ENCODE measurements at regions not wholly inside any gene's neighbourhood (a gene's known extent, or its start where the extent isn't known, plus 50 kb on each side); places are given as distances from the start of the nearest gene placed in this dataset.
A peak's percentile ranks its signal among the peaks of the same experiment; 100 is the strongest.

DNA sequence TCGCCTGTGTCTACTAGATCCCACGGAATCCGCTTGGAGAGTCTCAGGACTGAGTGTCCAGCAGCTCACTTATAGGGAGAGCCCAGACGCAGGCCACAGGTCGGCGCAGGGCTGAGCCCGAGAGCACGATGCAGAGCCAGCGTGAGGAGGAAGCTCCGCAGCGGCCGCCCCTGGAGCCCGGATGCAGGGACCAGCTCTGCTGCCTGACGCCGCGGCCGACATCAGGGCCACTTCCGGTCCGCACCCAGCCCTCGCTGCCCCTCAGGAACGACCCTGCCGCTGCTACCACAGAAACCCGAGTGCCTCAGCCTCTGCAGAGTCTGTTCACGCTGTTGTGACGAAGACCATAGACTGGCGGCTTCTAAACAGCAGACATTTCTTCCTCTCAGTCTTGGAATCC lies 275.8 kb upstream of the PPP2R2D start:
- Histone ChIP-seq H3K27me3 (no peaks in the 10 kb centered on the region), H3K4me2 (no peak overlapping the region), H3K79me2 (no peaks in the 10 kb centered on the region), H4K20me1 (ENCODE audit: insufficient read depth, poor library complexity, severe bottlenecking) (no peaks in the 10 kb centered on the region), H2AFZ (no peak overlapping the region), H3K4me3 (no peak overlapping the region), H3K9me3 (ENCODE audit: low read depth) (no peaks in the 10 kb centered on the region), H3K27ac (no peak overlapping the region), H3K9me2 (replicated peaks; ENCODE audit: insufficient read depth) (no peaks in the 10 kb centered on the region), H3K4me1 (ENCODE audit: insufficient read depth) (peaks cover 2% of the 10 kb centered on the region), H3K36me3 (replicated peaks; ENCODE audit: insufficient read depth, low read depth) (no peaks in the 10 kb centered on the region)
- no peak for TF ChIP-seq EZH2phosphoT487 (IDR thresholded peaks at IDR 0.05; ENCODE audit: low read depth, severe bottlenecking, unreplicated experiment)
- TF ChIP-seq, protein P1, sequence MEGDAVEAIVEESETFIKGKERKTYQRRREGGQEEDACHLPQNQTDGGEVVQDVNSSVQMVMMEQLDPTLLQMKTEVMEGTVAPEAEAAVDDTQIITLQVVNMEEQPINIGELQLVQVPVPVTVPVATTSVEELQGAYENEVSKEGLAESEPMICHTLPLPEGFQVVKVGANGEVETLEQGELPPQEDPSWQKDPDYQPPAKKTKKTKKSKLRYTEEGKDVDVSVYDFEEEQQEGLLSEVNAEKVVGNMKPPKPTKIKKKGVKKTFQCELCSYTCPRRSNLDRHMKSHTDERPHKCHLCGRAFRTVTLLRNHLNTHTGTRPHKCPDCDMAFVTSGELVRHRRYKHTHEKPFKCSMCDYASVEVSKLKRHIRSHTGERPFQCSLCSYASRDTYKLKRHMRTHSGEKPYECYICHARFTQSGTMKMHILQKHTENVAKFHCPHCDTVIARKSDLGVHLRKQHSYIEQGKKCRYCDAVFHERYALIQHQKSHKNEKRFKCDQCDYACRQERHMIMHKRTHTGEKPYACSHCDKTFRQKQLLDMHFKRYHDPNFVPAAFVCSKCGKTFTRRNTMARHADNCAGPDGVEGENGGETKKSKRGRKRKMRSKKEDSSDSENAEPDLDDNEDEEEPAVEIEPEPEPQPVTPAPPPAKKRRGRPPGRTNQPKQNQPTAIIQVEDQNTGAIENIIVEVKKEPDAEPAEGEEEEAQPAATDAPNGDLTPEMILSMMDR (IDR thresholded peaks at IDR 0.05; ENCODE audit: poor library complexity): no peak
- no peak for TF ChIP-seq EZH2 (IDR thresholded peaks at IDR 0.05; ENCODE audit: borderline replicate concordance)
- 89% methylated on average over 21 of the region's 26 CpGs for WGBS (ENCODE audit: low lambda C conversion rate, missing lambda C conversion rate)
- no peak for DNase-seq (ENCODE audit: low spot score)

DNA sequence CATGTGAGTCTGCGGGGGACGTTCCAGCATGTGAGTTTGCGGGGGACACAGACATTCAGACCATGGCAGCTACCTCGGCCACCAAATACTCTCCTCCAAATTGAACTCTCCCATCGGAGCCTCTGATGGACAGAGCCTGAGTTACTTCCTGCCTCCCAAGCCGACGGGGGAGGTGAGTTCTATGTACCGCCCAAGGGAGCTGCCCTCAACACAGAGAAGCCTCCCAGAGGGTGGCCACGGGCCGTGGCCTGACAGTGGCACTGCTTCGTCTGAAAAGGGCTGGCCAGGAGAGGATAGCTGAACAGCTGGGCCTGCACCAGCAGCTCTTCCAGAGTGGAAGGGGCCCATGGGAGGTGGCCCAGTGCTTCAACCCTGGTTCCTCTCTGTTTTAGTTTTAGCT lies 274.5 kb upstream of the PPP2R2D start:
- Histone ChIP-seq H3K36me3 (replicated peaks; ENCODE audit: insufficient read depth, low read depth) (no peaks in the 10 kb centered on the region), H3K9me3 (ENCODE audit: low read depth) (no peaks in the 10 kb centered on the region), H3K4me2 (no peak overlapping the region), H3K79me2 (no peaks in the 10 kb centered on the region), H2AFZ (no peak overlapping the region), H3K9me2 (replicated peaks; ENCODE audit: insufficient read depth) (no peaks in the 10 kb centered on the region), H4K20me1 (ENCODE audit: insufficient read depth, poor library complexity, severe bottlenecking) (no peaks in the 10 kb centered on the region), H3K4me1 (ENCODE audit: insufficient read depth) (peaks cover 11% of the 10 kb centered on the region), H3K27ac (no peak overlapping the region), H3K27me3 (no peaks in the 10 kb centered on the region), H3K4me3 (no peak overlapping the region)
- TF ChIP-seq EZH2phosphoT487 (IDR thresholded peaks at IDR 0.05; ENCODE audit: low read depth, severe bottlenecking, unreplicated experiment): no peak
- no peak for TF ChIP-seq EZH2 (IDR thresholded peaks at IDR 0.05; ENCODE audit: borderline replicate concordance)
- TF ChIP-seq, protein P1 (IDR thresholded peaks at IDR 0.05; ENCODE audit: poor library complexity): no peak
- DNase-seq (ENCODE audit: low spot score): no peak
- WGBS (ENCODE audit: low lambda C conversion rate, missing lambda C conversion rate): 90% methylated on average over 11 of the region's 11 CpGs

DNA sequence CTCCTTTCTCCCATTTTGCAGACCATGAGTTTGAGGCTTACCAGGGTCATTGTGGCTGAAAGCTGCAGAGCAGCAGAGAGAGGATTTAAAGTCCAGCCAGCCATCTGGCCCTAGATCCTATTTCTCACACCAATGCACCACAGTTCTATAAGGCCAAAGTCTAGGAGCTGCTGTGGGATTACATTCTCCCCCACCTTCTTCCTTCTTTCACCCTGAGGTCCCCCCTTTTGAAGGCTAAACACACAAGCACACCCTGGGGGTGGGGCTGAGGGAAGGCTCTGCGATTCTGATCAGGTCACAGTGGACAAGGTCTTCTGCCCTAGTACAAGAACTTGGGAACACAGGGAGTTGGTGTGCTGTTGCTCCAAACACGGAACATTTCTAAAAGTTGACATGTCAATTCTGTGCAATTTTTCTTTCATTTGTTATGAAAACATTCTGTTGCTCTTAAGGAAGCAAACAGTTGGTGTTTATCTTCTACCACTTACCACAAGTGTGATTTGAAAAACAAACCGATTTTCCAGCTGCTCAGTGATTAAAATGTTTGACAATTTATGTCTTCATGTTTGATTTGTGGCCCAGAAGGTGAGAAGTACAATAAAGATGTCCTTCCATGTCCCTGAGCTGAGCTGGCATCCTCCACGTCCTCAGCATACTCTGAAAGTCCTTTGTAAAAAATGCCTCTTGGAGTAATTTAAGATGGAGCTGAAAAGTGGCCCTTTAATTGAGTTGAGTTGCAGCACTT lies 271.6 kb upstream of the PPP2R2D start:
- Histone ChIP-seq H3K4me1 (ENCODE audit: insufficient read depth) (peaks cover 11% of the 10 kb centered on the region), H3K4me3 (no peak overlapping the region), H4K20me1 (ENCODE audit: insufficient read depth, poor library complexity, severe bottlenecking) (no peaks in the 10 kb centered on the region), H3K79me2 (no peaks in the 10 kb centered on the region), H3K9me3 (ENCODE audit: low read depth) (no peaks in the 10 kb centered on the region), H2AFZ (no peak overlapping the region), H3K36me3 (replicated peaks; ENCODE audit: insufficient read depth, low read depth) (no peaks in the 10 kb centered on the region), H3K9me2 (replicated peaks; ENCODE audit: insufficient read depth) (no peaks in the 10 kb centered on the region), H3K27ac (peak overlapping the region; percentile 20), H3K27me3 (no peaks in the 10 kb centered on the region), H3K4me2 (no peak overlapping the region)
- 59% methylated on average over 4 of the region's 4 CpGs for WGBS (ENCODE audit: low lambda C conversion rate, missing lambda C conversion rate)
- TF ChIP-seq, protein P1 (IDR thresholded peaks at IDR 0.05; ENCODE audit: poor library complexity): no peak
- TF ChIP-seq EZH2phosphoT487 (IDR thresholded peaks at IDR 0.05; ENCODE audit: low read depth, severe bottlenecking, unreplicated experiment) (no peak), EZH2 (IDR thresholded peaks at IDR 0.05; ENCODE audit: borderline replicate concordance) (no peak)
- no peak for DNase-seq (ENCODE audit: low spot score)
